RCC 7860 (cell line): ENCODE measurements at regions not wholly inside any gene's neighbourhood (a gene's known extent, or its start where the extent isn't known, plus 50 kb on each side); places are given as distances from the start of the nearest gene placed in this dataset.

Experiments used
- DNase-seq: peaks from one replicate; pipeline ENCODE4 v3.0.0-alpha.2; 2015; ENCODE audit warnings: low spot score
- FAIRE-seq: peaks from 2 replicates; lab custom pipeline; 2012; peaks lifted over from hg19 to GRCh38; lab: Jason Lieb, UNC

DNA sequence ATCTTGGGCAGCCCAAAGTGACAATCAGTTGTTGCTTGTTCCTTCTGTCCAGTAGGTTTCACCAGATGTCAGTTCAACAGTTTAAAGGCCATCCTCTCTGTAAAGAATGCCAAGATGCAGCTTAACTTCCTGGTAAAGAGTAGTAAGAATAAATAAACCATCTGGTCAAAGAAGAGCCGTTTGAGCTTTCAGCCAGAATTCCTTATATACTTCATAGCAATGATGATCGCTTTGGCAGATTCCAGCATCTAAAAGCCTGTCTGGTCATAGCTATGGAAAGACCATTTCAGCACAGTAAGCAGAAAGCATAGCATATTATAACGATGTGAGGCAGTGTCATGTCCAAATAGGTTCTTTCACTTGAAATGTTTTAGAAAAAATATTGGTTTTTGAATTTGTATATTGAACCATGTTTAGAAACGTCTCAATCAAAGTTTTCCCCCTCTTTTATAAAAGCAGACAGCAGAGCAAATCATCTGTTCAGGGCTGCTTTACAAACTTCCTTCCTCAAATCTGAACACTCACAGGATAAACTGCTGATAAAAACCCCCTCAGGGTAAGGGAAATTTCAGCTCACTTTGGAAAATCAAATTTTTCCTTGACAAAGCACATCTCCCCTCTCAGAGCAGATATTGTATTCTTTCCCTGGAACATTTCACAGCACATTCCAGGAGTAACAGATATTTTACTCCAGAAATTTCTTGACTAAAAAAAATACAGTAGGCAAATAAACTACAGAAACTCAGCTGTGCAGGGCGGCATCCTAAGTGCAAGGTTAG, 184.1 kb downstream of the NOC3L start:
- no peak for DNase-seq

DNA sequence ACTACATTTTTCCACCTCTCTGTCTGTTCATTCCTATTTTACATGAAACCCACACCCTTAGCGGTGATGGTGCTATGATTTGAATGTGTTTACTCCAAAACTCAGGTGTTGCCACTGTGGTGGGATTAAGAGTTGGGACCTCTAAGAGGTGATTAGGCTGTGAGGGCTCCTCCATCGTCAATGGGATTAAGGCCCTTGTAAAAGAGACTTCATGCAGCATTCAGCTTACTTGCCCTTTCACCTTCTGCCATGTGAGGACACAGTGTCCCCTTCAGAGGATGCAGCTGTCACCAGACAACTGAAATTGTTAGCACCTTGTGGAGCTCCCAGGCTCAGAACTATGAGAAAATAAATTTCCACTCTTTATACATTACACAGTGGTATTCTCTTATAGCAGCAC, 182.2 kb downstream of the NOC3L start:
- no peak for DNase-seq
- FAIRE-seq, result no peak

More for the DNA sequence above, 184.1 kb downstream of the NOC3L start:
- no peak for FAIRE-seq

DNA sequence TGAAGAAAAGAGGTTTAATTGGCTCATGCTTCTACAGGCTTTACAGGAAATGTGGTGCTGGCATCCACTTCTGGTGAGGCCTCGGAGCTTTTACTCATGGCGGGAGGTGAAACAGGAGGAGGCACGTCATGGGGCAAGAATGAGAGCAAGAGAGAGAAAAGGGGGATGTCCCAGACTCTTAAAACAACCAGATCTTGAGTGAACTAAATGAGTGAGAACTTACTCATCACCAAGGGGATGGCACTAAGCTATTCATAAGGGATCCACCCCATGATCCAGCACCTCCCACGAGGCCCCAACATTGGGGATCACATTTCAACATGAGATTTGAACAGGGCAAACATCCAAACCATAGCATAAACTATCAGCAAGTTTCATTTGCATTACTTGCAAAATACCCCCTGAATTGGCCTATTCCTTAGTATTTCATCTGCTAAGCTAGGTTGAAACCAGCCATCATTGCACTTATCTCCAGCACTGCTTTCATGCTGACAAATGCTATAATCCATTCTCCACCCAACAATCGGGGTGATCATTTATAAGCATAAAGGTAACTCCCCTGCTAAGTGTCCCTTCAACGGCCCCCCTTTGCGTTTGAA, 179.0 kb downstream of the NOC3L start:
- FAIRE-seq, result peak; percentile 30
- DNase-seq, result peak; percentile 82

DNA sequence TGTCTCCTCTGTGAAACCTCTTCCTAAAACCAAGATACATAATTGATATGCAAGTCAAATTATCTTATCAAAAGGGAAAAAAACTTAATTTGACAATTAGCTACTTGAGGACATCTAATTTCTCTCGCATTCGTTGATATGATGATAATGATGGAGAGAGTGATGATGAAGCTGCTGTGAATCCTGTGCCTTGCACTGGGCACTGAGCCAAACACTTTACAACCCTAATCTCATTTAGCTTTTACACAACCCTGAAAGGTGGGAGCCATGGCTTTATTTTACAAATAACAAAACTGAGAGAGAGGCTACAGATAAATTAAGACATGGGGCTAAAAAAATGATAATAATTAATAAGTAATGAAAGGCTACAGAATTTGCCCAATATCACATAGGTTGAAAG, 176.0 kb downstream of the NOC3L start:
- DNase-seq (no peak), FAIRE-seq (no peak)

DNA sequence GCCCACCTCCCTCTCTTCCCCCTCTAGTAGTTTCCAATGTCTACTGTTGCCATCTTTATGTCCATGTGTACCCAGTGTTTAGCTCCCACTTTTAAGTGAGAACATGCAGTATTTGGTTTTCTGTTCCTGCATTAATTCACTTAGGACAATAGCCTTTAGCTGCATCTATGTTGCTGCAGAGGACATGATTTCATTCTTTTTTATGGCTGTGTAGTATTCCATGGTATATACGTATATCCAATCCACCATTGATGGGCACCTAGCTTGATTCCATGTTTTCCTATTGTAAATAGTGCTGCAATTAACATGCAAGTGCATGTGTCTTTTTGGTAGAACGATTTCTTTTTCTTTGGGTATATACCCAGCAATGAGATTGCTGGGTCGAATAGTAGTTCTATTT, 170.4 kb downstream of the NOC3L start:
- DNase-seq (no peak), FAIRE-seq (no peak)

DNA sequence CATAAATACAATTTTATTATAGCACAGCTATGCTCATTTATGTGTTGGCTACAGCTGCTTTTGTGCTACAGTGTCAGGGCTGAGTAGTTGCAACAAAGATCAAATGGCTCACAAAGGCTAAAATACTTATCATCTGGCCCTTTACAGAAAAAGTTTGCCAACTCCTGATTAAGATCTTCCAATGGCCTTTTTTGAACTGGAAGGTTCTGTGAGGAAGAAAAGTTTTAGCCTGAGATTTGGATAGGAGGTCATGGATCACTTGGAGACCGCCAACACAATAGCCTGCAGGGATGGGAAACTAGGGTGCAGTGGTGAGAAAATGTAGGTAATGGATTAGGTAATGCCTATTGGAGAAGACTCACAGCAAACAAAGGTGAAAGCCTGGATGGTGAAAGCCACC, 169.8 kb downstream of the NOC3L start:
- FAIRE-seq (no peak), DNase-seq (no peak)

DNA sequence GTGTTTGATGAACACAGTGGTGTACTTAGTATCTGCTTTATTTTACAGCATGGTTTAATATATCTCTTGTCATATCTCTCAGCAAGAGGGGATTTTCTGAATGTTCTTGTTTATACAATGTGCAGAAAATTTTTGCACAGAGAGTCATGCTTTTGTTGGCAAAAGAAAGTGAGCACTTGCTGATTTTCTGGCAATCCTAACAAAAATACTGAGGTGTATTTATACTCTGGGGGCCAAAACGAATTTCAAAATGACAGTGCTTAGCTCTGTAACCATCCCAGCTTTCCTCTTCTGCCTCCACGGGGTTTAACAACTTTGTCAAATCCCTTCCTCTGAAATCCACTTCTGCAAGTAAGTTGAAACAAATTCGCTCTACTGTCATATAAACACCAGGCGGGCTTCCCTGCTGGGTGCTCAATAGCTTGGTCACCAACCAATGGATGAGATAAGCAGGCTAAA, 169.2 kb downstream of the NOC3L start:
- DNase-seq, result no peak
- no peak for FAIRE-seq

DNA sequence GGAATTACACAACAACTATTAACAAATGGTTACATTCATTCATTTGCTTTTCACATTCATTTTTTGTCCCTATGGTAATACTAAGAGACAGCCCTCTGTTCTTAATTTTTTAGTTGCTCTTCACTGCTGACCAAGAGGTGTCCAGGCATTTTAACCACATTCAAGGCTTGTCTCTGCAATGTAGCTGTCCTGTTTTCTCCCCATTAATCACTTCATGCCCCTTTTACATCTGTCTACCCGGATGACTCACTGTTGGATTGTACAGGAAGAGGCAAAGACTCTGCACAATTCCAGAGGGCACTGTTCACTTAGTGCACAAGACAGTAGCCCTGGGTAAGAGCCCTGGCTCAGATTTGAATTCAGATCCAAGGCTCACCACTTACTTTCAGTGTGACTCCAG, 168.5 kb downstream of the NOC3L start:
- FAIRE-seq (peak; percentile 86), DNase-seq (peak; percentile 71)

DNA sequence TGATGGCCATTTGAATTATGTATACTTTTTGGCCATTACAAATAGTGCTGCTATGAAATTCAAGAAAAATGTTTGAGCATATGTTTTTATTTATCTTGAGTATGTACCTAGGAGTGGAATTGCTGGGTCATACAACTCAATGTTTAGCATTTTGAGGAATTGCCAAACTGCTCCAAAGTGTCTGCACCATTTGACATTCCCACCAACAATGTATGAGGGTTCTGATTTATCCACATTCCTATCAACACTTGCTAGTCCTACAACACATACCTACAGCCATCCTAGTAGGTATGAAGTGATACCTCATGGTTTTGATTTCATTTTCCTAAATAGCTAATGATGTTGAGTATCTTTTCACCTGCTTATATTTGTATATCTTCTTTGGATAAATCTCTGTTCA, 165.5 kb downstream of the NOC3L start:
- DNase-seq, result no peak
- FAIRE-seq, result no peak

DNA sequence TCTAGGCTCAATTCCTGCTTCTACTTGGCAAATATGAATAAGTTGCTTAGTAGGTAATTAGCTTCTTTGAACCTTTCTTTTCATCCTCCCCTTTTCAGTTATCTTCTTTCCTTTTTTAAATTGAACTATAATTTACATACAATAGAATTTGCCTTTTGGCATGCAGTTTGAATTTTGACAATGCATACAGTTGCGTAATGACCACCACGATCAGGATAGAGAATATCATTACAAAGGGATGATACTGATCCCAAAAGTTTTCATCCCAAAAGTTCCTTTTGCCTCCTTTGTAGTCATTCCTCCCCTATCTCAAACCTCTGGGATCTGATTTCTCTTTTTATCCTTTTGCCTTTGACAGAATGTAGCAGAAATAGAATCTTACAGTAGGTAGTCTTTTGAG, 164.4 kb downstream of the NOC3L start:
- FAIRE-seq (no peak), DNase-seq (no peak)

DNA sequence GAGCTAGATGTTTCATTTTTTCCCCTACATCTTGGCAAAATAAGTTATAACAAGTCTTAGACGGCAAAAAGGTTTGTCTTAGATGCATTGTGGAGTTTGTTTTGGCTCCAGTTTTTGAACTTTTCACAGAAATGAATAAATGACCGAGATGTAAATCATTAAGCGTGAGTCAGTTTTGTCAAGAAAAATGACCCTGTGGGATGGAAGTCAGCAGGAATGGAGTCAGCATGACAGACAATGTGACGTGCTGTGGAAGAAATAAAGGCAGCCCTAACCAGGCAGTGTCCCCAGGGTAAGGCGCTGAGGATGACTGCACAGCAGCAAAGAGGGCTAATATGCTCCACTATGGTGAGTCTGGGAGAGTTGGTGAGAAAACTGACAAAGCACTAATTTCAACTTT, 163.2 kb downstream of the NOC3L start:
- DNase-seq (peak; percentile 37), FAIRE-seq (peak; percentile 34)

DNA sequence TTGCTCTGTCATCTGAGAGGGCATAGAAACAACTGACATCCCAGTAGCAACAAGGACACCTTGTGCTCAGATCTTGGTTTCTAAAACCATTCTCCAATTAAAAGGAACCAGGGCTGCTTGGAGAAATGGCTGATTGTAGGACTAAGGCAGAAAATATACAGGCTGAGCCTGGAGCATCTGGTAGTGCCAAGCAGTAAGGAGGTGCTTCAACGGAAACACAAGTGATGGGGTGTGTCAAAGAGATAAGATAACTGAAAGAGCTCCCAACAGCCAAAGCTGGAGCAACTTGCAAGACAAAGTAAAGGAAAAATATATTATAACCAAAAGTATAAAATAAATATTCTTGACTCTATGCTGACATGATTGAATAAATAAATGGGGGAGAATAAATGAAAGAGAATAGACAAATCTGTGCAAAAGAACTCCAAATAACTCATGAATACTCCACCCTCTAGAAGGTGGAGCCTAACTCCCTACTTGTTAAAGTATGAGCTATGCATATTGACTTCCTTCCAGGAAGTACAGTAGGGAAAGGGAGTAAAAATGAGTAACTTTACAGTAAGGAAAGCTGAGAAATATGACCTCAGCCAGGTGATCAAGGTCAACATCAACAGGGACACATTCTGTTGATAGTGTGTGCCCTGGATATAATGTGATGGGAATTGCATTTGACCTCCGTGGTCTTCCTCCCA, 162.4 kb downstream of the NOC3L start:
- no peak for FAIRE-seq
- no peak for DNase-seq

DNA sequence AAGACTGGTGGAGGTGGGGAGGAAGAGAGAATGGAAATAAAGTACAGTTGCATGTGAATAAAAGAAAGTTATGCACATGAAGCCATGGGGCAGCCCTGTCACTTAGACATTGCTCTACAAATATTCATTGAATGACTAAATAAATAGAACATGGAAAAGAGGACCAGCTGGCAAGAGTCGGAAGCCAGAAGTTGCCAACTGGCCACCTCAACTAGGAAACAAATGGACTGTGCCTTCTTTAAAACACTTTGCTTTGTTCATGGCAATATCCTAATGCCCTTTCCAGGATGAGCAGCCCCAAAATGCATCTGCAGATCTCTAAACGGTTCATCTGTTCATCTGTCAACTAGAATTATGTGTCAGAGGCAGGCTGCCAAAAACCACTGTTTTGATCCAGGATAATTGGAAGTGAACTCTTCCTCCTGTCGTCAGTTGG, 157.3 kb downstream of the NOC3L start:
- no peak for DNase-seq
- no peak for FAIRE-seq

DNA sequence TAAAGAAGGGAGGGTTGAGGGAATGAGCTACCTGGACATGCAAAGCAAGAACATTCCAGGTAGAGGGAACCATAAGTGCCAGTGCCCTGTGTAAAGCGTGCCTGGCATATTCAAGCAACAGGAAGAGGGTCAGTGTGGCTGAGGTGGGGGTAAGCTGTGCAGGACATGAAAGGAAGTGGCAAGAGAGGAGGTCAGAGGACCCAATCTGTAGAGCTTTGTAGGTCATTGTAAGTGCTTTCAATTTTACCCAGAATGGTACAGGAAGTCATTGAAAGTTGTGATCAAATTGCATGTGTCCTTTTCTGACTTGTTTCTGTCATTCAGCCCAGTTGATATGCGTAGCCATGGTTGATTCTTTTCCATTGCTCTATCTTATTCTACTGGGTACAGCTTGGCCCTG, 156.6 kb downstream of the NOC3L start:
- FAIRE-seq (no peak), DNase-seq (no peak)

DNA sequence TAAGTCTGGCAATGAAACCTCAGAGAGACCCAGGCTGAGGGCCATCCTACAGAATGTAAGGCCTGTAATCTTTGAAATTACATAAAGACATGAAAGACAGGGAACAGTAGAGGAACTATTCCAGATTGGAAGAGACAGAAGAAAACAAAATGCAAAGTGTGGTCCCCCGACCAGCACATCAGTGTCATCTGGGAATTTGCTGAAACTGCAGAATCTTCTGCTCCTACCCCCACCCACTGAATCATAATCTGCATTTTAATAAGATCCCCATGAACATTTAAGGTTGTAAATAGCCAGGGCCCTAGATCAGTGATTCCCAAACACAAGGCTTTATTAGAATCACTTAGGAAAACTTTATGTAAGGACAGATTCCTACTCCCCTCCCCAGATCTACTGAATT, 154.4 kb downstream of the NOC3L start:
- DNase-seq (no peak), FAIRE-seq (no peak)

DNA sequence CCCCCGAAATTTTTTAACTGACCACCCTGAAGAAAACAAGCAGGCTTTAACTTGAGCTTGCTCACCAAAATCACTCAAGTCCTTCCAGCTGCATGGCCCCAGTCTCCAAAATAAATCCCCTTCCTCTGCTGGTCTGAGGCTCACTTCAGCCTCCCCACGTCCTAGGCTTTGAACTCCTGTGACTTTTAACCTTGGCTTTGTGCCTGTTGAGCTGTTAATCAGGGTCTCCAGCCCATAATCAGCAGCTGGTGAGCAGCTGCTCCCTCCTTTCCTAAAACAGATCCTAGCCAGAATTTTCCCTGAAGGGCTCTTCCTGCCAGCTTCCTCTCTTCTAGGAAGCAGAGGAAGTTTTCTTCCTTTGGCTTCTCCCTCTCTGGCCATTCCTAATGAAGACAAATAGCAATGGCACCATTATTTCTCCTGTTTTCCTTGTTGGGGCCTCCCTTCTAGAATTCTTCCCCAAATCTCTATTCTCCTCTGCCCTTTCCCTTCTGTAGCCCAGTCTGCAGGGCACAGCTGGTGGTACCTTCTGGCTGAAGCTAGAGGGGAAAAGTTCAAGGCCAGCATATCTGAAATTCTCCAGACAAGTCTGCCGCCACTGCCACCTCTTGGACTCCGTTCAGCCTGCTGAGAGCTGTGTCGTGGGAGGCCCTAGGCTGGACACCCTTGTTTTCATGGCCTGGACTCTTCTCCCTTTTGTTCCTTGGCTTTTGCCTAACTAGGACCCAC, 152.1 kb downstream of the NOC3L start:
- FAIRE-seq (no peak), DNase-seq (no peak)

DNA sequence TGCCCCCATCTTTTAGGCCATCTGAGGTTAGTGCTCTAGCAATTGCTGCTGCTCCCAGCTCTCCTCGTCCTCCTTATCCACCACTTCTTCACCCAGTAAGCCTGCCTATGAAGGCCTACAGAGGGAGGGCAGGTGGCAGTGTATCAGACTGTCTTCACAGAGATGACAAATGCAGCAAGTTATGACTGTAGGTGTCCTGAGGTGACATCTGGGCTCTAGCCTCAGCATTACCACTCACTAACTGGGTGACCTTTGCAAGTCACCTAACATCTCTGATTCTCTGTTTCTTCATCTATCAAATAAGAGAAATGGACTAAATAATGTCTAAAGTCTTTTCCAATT, 151.6 kb downstream of the NOC3L start:
- FAIRE-seq (no peak), DNase-seq (no peak)

DNA sequence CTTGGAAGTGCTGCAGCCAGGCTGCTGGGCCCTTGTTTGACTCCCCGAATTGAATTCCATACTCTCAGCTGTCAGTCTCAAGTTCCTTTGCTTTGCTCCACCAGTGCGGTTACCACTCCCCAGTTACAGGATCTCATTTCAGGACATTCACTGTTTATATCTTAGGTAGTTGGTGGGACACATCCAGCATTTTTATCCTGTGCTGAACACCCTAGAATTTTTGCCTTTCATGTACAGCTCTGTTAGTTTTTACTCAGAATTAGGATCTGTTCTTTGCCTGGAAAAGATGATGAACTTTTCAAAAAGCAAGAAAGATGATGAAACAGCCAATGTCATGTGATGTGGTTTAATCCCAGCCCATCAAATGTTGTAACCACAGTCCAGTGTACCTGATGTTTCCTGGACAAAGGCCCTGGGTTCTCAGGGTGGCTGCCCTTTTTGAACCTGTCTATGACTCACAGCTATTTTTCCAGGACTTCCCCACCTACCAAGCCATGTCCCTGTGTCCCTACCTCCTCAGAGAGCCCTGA, 149.7 kb downstream of the NOC3L start:
- FAIRE-seq (peak; percentile 90), DNase-seq (peak; percentile 74)

DNA sequence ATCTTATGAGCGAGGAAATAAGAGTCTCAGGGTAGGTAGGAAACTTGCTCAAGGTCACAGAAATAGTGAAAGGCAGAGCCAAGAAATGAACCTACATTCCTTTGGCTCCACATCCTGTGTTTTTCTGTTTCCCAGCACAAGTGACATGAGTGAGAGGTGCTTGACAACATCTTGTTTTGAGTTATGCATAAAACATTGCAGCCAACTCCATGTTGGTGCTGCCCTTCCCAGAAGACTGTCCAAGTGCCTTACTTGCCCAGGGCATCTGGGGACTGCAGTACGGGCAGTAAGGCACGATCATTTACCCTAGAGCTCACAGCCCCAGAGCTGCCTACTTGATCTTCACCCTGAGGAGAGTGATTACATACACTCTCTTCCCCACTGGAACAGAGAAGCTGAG, 148.8 kb downstream of the NOC3L start:
- no peak for DNase-seq
- FAIRE-seq, result no peak

DNA sequence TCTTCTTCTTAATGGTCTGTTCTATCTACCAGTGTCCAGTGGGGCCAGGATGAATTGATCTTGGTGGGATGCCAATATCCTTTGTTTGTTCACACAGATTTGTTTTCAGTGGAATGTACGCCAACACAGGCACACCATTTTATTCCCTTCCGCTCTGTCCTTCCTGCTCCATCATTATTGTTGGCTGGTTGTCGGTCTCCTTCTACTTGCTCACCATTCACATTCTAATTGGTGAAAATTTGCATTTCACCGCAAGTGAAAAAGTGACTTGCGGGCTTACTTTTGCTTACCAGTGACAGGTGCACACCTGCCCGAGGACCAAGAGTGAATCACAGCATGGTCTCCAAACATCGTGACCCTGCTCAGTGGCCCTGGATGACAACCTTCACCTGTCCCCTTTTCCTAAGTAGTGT, 148.3 kb downstream of the NOC3L start:
- no peak for FAIRE-seq
- no peak for DNase-seq

DNA sequence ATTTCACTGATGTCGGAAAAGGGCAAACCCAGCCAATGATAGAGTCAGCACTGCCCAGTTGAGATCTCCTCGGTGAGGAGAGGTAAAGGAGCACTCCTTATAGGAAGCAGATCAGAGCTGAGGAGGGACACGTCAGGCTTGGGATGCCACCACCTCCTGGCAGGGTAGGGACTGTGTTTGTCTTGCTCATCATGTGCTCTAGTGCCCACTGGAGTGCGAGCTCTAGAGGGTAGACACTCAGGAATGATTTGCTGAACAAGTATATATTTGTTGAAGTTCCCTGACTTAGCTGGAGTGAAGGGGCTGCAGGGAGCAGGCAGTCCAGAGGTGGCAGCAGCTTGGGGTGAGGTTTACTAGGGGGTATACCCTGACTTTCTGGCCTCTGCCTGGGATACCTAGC, 146.5 kb downstream of the NOC3L start:
- no peak for FAIRE-seq
- no peak for DNase-seq
